ENCODE measurements at regions not wholly inside any gene's neighbourhood (a gene's known extent, or its start where the extent isn't known, plus 50 kb on each side); places are given as distances from the start of the nearest gene placed in this dataset.

GRCh38 chr2:146128216-146128615 is 1608.3 kb upstream of the ZEB2 start:
- TF ChIP-seq POLR2AphosphoS5 (IDR thresholded peaks at IDR 0.05; ENCODE audit: low read depth, low read length), result no peak
- TF ChIP-seq REST (IDR thresholded peaks at IDR 0.05; ENCODE audit: insufficient read depth in 1 of 2, low read depth in 2 of 2, low read length in 1 of 2), result no peak
- no peak for TF ChIP-seq CTCF (IDR thresholded peaks at IDR 0.05)
- no peak for TF ChIP-seq SIN3A (IDR thresholded peaks at IDR 0.05; ENCODE audit: borderline replicate concordance, insufficient read depth, low read depth, low read length)
